Stimulated activated CD4-positive, alpha-beta T cell treated with anti-CD3 and anti-CD28 coated beads, Interleukin-12 subunit alpha, Interleukin-12 subunit beta, amount 100 ng/mL, for 4 hours (primary cell): ENCODE measurements at regions not wholly inside any gene's neighbourhood (a gene's known extent, or its start where the extent isn't known, plus 50 kb on each side); places are given as distances from the start of the nearest gene placed in this dataset.

ENCODE experiments used
- DNase-seq: peaks from one replicate; pipeline ENCODE4 v3.0.0-alpha.2; 2020

DNA sequence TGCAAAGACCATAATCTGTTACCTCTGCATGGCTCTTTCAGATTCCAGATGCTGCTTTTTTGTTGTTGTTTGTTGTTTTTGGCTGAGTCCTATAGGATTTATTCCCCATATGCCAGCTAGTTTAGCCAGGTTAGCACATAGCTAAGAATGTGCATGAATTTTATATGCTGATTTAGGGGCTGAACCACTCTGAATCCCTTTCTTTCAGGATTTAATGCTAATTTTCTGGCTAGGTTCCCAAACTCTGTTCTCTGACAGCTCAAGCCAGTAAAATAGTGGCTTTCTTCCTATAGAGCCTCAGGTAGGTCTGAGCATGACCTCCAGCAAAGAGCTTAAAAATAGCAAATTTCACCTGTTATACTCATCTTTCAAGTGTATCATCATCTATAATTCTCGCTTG is 521.4 kb downstream of the CAAP1 start:
- no peak for DNase-seq

GRCh38 chr9:26369093-26369492 is 523.5 kb downstream of the CAAP1 start:
- no peak for DNase-seq

DNA sequence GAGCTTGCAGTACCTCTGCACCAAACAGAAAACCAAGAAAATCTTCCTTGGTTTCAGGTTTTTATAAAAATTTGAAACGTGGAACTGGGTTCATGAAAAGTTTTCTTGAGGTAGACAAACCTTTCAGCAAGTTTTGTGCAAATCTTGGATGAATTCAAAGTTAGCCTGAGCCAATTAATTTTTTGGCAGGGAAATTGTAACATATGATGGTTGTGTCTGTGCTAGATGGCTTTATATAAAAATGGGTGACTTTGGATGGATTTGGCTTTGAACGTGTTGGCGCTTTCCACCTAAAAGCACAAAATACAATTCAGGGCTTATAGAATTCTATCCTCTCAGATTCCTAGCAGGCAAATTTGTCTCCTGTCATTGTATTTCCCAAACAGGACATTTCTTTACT is 524.4 kb downstream of the CAAP1 start:
- DNase-seq = no peak

- no peak for DNase-seq
Measured at GRCh38 chr9:26361010-26361409, 531.6 kb downstream of the CAAP1 start.

DNA sequence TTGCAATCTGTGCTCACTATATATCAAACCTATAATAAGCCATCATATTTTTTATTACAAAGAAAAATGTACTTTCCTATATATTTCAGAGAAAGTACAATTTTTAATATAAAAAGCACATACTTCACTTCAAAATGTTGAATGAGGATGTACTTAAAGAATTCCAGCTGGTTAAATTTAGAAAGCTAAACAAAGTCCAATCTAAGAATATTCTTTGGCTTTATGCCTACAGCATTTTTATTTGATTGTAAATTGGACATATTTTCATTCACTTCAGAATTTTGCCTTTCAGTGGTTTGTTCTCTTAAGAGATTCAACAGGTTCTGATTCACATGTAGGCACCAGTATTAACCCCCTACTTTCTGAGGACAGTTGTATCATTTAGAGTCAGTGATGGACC is 533.8 kb downstream of the CAAP1 start:
- no peak for DNase-seq

DNA sequence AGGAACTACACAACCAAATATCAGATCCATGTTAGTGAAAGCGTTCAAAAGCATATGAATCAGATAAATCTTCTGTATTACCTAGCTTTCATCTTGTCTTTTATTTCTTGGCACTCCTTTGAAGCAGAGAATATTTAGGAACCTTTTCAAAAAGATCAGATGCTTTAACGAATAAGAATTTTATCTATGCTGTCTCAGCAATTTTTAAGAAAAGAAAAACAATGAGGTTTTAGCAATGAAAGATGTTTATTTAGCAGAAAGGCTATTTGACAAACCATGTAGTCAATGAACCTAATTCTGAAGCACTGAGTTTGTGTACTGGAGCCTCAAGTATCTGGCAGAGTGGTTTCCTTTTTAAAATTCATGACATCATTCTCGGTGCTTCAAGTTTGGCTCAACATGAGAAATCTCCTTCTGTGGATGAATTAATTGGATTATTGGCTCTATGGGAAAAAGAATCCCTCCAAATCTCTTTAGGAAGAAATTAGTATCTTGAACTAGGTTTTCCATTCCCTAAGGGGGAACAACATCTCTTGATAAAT is 534.7 kb downstream of the CAAP1 start:
- no peak for DNase-seq

DNA sequence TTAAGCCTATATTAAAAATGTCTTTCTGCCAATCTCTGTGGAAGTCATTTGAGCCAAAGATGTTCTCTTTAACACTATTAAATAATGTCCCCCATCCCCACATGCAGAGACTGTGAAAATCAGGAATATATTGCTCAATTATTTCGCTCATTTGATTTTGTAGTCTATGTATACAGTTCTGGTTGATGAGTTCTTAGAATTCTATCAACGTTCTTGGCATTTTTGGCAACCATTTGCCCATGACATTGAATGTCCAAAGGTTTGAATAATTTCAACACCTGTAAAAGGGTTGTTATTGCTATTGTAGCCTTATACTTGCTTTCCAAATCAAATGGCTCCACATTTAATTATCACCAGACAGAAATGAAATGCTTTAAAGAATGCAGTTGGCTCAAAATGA is 536.1 kb downstream of the CAAP1 start:
- DNase-seq = no peak

- no peak for DNase-seq
Measured at GRCh38 chr9:26346942-26347477, 545.6 kb downstream of the CAAP1 start.

DNA sequence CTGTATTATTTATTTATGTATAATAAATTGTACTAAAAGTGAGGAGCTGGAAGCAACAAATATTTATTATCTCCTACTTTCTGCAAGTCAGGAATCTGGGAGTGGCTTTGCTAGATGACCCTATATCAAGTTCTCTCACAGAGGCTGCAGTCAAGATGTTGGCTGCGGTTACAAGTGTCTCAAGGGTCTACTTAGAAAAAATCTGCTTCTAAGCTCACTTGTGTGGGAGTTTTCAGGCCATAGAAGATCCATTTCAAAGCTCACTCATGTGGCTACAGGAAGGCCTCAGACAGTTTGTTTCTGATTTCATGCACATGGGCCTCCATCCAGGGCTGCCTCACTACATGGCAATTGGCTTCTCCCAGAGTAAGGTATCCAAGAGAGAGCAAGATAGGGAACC is 551.1 kb downstream of the CAAP1 start:
- DNase-seq = no peak

- DNase-seq = no peak
Measured at GRCh38 chr9:26339796-26340195, 552.8 kb downstream of the CAAP1 start.

DNA sequence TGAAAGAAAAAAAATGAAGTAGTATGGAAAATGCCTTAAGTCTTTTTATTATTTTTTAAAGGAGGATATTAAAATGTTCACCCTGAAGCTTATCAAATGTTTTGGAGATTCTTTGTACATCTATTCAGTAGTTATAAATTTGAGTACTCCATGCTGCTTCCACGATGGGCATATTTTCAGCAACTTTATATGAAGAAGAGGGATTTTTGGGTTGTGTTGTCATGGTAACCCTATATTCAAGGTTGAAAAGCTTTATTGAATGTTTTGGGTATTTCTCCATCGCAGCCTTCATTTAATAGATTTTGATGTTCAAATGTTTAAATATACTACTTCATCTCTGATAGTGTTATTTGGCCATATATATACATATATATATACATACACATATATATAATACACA is 557.5 kb downstream of the CAAP1 start:
- DNase-seq = no peak

- no peak for DNase-seq
Measured at GRCh38 chr9:26334706-26335105, 557.9 kb downstream of the CAAP1 start.

GRCh38 chr9:26331223-26331622 is 561.4 kb downstream of the CAAP1 start:
- no peak for DNase-seq

DNA sequence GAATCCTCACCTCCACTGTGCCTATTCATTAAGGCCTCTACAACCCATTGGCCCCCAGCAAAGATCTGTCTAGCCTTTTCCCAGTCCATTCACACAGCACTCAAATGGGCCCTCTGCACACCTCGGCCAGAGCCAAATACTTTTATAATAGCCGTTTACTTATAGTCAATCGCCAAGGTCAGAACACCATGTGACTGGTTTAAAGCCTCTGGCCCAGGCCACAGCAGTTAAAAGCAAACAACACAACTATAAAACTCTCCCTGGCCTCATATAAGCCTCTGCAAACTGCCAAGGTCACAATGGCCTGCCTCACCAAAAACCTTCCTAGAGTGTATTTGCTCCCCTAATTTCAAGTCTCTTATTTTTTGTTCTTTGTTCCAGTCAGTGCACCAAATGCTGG is 562.6 kb downstream of the CAAP1 start:
- no peak for DNase-seq

DNA sequence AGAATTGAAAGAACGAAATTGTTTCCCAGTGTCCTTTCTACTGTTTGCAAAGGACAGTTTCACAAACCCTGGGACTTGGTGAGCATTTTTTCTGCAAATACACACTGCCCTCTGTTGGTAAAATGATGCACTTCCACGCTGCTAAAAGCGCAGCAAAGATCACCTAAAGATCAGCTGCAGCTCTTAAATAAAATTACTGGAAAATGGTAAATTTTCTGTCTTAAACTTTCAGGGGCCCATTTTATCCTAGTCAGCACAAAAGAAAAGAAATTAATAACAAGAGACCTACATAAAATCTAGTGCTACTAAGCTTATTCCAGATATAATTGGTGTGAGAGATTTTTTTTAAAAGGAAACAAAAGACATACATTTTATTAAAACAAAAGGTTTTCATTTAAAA is 566.0 kb downstream of the CAAP1 start:
- no peak for DNase-seq

DNA sequence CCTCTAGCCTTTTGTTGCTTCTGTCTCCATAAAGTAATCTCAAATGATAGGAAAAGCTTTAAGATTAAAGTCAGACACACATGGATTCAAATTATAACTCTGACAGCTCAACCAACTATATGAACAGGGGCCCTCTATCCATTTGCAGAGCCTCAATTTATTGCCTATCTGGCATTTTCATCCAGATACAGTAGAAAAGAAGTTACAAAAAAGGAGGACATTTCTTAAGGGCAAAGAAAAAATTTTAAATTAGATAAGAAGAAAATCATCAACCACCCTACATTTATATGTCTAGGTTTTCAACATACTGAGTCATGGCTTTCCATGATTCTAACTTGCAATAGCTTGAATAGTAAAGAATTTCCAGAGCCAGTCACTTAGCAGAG is 567.2 kb downstream of the CAAP1 start:
- DNase-seq = no peak

DNA sequence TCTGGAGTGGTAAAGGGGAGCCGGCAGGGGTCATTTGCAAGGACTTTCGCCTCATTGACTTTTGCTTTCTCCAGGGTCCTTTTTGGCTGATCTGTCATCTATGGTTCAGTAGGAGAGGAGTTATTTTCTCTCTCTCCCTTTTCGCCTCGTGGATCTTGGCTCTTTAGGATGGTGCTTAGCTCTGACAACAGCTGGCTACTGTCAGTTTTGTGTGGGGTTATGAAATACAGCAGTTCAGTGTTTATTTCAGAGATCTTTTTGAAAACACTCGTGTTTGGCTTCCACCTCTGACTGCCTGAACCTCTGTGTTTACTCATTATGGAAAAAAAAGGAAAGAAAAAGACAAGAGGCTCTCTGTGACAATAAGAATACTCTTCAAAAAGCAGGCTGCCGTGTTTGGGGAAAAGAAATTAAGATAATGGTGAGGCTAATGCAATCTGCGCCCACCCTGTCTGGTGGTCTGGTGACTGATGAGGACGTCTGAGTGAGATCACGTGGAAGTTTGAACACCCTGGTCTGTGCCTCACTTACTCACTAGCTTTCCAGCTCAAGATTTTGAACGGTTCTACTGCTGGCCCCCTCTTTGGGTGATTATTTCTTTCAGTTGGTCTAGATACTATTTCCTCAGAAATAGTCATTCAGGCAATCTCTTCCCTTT is 567.7 kb downstream of the CAAP1 start:
- no peak for DNase-seq

- no peak for DNase-seq
Measured at GRCh38 chr9:26321935-26322334, 570.7 kb downstream of the CAAP1 start.

DNA sequence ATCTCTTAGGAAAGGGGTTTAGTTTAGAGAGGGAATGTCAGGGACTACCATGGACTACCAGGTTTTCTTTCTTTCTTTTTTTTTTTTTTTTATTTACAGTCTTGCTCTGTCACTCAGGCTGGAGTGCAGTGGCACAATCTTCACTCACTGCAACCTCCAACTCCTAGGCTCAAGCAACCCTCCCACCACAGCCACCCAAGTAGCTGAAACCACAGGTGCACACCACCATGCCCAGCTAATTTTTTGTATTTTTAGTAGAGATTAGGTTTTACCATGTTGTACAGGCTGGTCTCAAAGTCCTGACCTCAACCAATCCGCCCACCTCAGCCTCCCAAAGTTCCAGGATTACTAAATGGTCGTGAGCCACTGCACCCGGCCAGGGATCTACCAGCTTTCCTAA is 572.7 kb downstream of the CAAP1 start:
- no peak for DNase-seq

- no peak for DNase-seq
Measured at GRCh38 chr9:26313108-26313507, 579.5 kb downstream of the CAAP1 start.

DNA sequence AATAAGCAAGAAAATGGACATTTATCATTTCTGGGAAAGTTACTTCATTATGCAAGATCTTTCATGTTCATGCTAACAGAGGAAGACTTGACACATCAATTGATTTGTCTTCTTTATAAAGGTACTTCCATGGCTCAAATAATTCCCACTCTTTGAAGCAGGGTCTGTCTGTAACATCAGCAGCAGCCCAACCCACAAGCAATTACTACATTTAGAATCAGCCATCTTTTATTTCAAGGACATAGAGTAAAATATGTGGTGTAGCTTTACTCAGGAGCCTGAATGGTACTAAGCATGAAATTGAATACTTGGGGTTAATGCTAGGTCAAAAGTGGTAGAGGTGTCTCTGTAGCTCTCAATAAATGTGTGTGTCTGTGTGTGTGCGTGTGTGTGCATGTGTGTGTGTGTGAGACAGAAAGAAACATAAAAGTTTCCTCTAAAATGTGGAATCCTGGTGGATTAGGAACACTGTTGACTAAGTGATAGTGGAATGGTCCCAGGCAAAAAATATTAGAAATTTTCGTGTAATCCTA is 581.1 kb downstream of the CAAP1 start:
- DNase-seq = no peak

GRCh38 chr9:26310294-26310693 is 582.3 kb downstream of the CAAP1 start:
- DNase-seq = no peak

- DNase-seq = no peak
Measured at GRCh38 chr9:26308328-26308727, 584.3 kb downstream of the CAAP1 start.

- DNase-seq = no peak
Measured at GRCh38 chr9:26301659-26302058, 590.9 kb downstream of the CAAP1 start.

DNA sequence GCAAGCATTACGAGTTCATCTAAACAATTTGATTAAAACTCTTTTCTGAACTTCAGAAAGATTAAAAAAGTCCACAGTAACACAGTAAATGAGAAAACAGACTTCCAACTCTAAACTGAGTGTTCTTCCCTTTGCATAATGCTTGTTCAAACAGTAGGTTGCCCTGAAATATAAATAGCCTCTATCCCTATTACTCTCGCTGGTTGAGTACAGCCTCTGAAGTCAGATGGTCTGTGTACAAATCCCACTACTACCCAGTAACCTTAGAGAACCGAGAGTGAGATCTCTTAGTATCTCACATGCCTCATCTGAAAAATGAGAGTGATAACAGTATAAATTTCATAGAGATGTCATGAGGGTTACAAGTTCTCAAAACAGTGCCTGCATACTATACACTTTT is 591.6 kb downstream of the CAAP1 start:
- no peak for DNase-seq
